ENCODE measurements at regions not wholly inside any gene's neighbourhood (a gene's known extent, or its start where the extent isn't known, plus 50 kb on each side); places are given as distances from the start of the nearest gene placed in this dataset.

GRCh38 chr3:135867911-135868310, 97.6 kb upstream of the PPP2R3A start:
- Histone ChIP-seq H3K27me3 (ENCODE audit: control insufficient read depth, insufficient read depth, low read length) (no peaks in the 10 kb centered on the region), H4K91ac (ENCODE audit: insufficient read depth, low read depth, low read length) (no peak overlapping the region), H3K79me1 (ENCODE audit: low read depth in 1 of 2, low read length in 2 of 2) (no peaks in the 10 kb centered on the region), H2AK5ac (ENCODE audit: low read depth, low read length) (no peak overlapping the region), H3K4me1 (ENCODE audit: control insufficient read depth, insufficient read depth, low read length) (no peaks in the 10 kb centered on the region), H4K20me1 (ENCODE audit: insufficient read depth, low read length) (no peaks in the 10 kb centered on the region), H3K14ac (replicated peaks; ENCODE audit: low read depth, low read length) (no peak overlapping the region), H3K4ac (ENCODE audit: low read depth, low read length) (no peak overlapping the region), H3K23ac (ENCODE audit: low read depth, low read length) (no peak overlapping the region), H2AK9ac (replicated peaks; ENCODE audit: low read depth, low read length, poor library complexity) (no peak overlapping the region), H2BK20ac (ENCODE audit: low read depth, low read length) (no peak overlapping the region), H3K27ac (ENCODE audit: insufficient read depth, low read length) (no peak overlapping the region), H4K8ac (ENCODE audit: low read depth in 2 of 2, low read length in 2 of 2) (no peak overlapping the region), H2BK5ac (ENCODE audit: low read depth, low read length, poor library complexity, severe bottlenecking) (no peak overlapping the region), H4K5ac (ENCODE audit: low read depth, low read length) (no peak overlapping the region), H3K18ac (ENCODE audit: low read depth, low read length) (no peak overlapping the region), H3K4me3 (ENCODE audit: insufficient read depth, low read depth, low read length) (no peak overlapping the region), H3K56ac (ENCODE audit: extremely low read depth, insufficient read depth, low read length) (no peak overlapping the region), H3K4me2 (ENCODE audit: low read depth, low read length) (no peak overlapping the region), H2BK120ac (ENCODE audit: low read depth, low read length) (no peak overlapping the region), H3K9ac (ENCODE audit: low read depth, low read length) (no peak overlapping the region), H3K36me3 (ENCODE audit: control insufficient read depth, insufficient read depth, low read length) (no peaks in the 10 kb centered on the region), H3K9me3 (ENCODE audit: control insufficient read depth, insufficient read depth, low read length) (no peaks in the 10 kb centered on the region), H2AFZ (replicated peaks; ENCODE audit: low read length, poor library complexity) (no peak overlapping the region), H2BK15ac (ENCODE audit: low read depth, low read length) (no peak overlapping the region), H3K9me1 (ENCODE audit: insufficient read depth, low read length) (no peaks in the 10 kb centered on the region)
- in situ Hi-C loops (cut with MboI; ENCODE audit: low sequenced_read_pairs) = no loop called here
- TF ChIP-seq CEBPB (IDR thresholded peaks at IDR 0.05; ENCODE audit: low read depth, low read length) (no peak), RCOR1 (IDR thresholded peaks at IDR 0.05; ENCODE audit: insufficient replicate concordance, low read length) (no peak), RFX5 (IDR thresholded peaks at IDR 0.05; ENCODE audit: low read depth, low read length) (no peak), FOS (IDR thresholded peaks at IDR 0.05; ENCODE audit: low read depth, low read length) (no peak), MAFK (IDR thresholded peaks at IDR 0.05; ENCODE audit: low read depth, low read length) (no peak), CTCF (conservative IDR thresholded peaks at IDR 0.05; ENCODE audit: low read depth, low read length) (no peak), MXI1 (IDR thresholded peaks at IDR 0.05; ENCODE audit: borderline replicate concordance, low read depth, low read length) (no peak), BHLHE40 (IDR thresholded peaks at IDR 0.05; ENCODE audit: low read depth, low read length) (no peak), POLR2A (IDR thresholded peaks at IDR 0.05; ENCODE audit: low read depth, low read length) (no peak), RAD21 (IDR thresholded peaks at IDR 0.05; ENCODE audit: low read length) (no peak), SMC3 (IDR thresholded peaks at IDR 0.05; ENCODE audit: low read depth, low read length) (no peak)
- TF ChIP-seq, protein P1, sequence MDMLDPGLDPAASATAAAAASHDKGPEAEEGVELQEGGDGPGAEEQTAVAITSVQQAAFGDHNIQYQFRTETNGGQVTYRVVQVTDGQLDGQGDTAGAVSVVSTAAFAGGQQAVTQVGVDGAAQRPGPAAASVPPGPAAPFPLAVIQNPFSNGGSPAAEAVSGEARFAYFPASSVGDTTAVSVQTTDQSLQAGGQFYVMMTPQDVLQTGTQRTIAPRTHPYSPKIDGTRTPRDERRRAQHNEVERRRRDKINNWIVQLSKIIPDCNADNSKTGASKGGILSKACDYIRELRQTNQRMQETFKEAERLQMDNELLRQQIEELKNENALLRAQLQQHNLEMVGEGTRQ (IDR thresholded peaks at IDR 0.05; ENCODE audit: low read depth, low read length) = no peak
- TF ChIP-seq, protein P2, sequence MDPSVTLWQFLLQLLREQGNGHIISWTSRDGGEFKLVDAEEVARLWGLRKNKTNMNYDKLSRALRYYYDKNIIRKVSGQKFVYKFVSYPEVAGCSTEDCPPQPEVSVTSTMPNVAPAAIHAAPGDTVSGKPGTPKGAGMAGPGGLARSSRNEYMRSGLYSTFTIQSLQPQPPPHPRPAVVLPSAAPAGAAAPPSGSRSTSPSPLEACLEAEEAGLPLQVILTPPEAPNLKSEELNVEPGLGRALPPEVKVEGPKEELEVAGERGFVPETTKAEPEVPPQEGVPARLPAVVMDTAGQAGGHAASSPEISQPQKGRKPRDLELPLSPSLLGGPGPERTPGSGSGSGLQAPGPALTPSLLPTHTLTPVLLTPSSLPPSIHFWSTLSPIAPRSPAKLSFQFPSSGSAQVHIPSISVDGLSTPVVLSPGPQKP (IDR thresholded peaks at IDR 0.05; ENCODE audit: borderline replicate concordance, low read depth, low read length) = no peak
- no CpG with 5 or more reads among the region's 1 CpG for whole genome bisulfite sequencing, 2 experiments (ENCODE audit: extremely low coverage in 2 of 2, insufficient read length in 1 of 2)
- dilution Hi-C loops (cut with HindIII; ENCODE audit: low sequenced_read_pairs, unreplicated experiment) = no loop called here
- ChIA-PET CTCF (interaction anchor here (0.8 kb wide), 1 partner anchor 17 kb away, joined by 4 read pairs; no protein-coding TSS in a partner anchor), POLR2A (ENCODE audit: unreplicated experiment) (no interaction called here)
- DNase-seq (no peak), ATAC-seq (ENCODE audit: low read depth) (no peak)
- BruUV-seq (replicated peaks) = no TSS peak
- intact Hi-C loops (cut with micrococcal nuclease) = no loop called here
